HCT116 (cell line): ENCODE measurements at regions not wholly inside any gene's neighbourhood (a gene's known extent, or its start where the extent isn't known, plus 50 kb on each side); places are given as distances from the start of the nearest gene placed in this dataset.

Experiments used
- ATAC-seq: fragments of 200-7000 bp; cut with Tn5 transposase; 2 replicates; pipeline ENCODE4 v1.9.1; 2020; ENCODE audit warnings: mild to moderate bottlenecking, moderate library complexity
- BruUV-seq: library from RNA; stranded (reverse); fragments of 400-500 nt; replicated peaks from 2 replicates; lab custom pipeline; 2021; lab: Mats Ljungman, UMichigan
- CTCF ChIA-PET: fragments of 300-600 bp; sonication (Branson Sonifier 250); formaldehyde crosslinking; loops from one replicate; lab custom pipeline; 2021; ENCODE audit warnings: antibody characterized with exemption; lab: Charles Lee
- POLR2A ChIA-PET: fragments of 300-600, 350-600 bp; sonication (Branson Sonifier 250); formaldehyde crosslinking; loops from one replicate; lab custom pipeline; 2021; ENCODE audit warnings: antibody characterized with exemption; lab: Charles Lee
- RAD21 ChIA-PET, 2 experiments: fragments of 300-600 bp; sonication (Branson Sonifier 250); formaldehyde crosslinking; loops; one replicate each; lab custom pipeline; 2023; ENCODE audit warnings: low total read pairs in 2 of 2; ENCODE audit not compliant: uncharacterized antibody in 2 of 2, unreplicated experiment in 2 of 2, low non-redundant PET in 1 of 2; lab: Charles Lee
- DNase-seq: peaks from one replicate; pipeline ENCODE4 v3.0.0-alpha.2; 2010; ENCODE audit warnings: low read depth, low spot score
- H2AFZ ChIP-seq: fragments of 200-600 bp; shearing (Covaris generic), sonication (generic); 2 replicates; pipeline ENCODE4 v1.6.1; 2017; ENCODE audit warnings: low read depth, mixed run types, mixed read lengths, antibody characterized with exemption, low read length; ENCODE audit not compliant: poor library complexity, severe bottlenecking
- H3K27ac ChIP-seq: 2 replicates; pipeline ENCODE4 v1.5.1; 2012; ENCODE audit warnings: low read depth, low read length
- H3K27me3 ChIP-seq: fragments of 200-600 bp; sonication (generic); 2 replicates; pipeline ENCODE4 v1.6.1; 2016; ENCODE audit warnings: mixed run types, low read length, mixed read lengths; ENCODE audit not compliant: insufficient read depth
- H3K36me3 ChIP-seq, 2 experiments: fragments of 200-500 bp in 1 of 2; fragments of 200-600 bp in 1 of 2; sonication (Bioruptor generic) in 1 of 2; sonication (generic) in 1 of 2; 2 replicates each; pipeline versions ENCODE4 v1.5.1 to v1.6.1; 2014 to 2016; ENCODE audit warnings: low read length in 2 of 2, inconsistent platforms in 1 of 2, mixed read lengths in 1 of 2, mixed run types in 1 of 2; ENCODE audit not compliant: insufficient read depth in 2 of 2, control insufficient read depth in 1 of 2
- H3K4me1 ChIP-seq, 2 experiments: fragments of 200-600 bp in 1 of 2; sonication (generic) in 1 of 2; 2 replicates each; pipeline versions ENCODE4 v1.5.1 to v1.6.1; 2012 to 2017; ENCODE audit warnings: low read length in 2 of 2, inconsistent platforms in 1 of 2, mild to moderate bottlenecking in 1 of 2, mixed read lengths in 1 of 2, mixed run types in 1 of 2, moderate library complexity in 1 of 2; ENCODE audit not compliant: insufficient read depth in 2 of 2, control insufficient read depth in 1 of 2
- H3K4me2 ChIP-seq: fragments of 200-600 bp; sonication (generic); 2 replicates; pipeline ENCODE4 v1.6.1; 2017; ENCODE audit warnings: mixed run types, low read length, mixed read lengths
- H3K4me3 ChIP-seq, 2 experiments: fragments of 200-600 bp in 1 of 2; sonication (generic) in 1 of 2; replicated peaks in 1 of 2; 2 replicates each; pipeline ENCODE4 v1.5.1; 2011 to 2016; ENCODE audit warnings: low read length in 2 of 2, control low read depth in 1 of 2, low read depth in 1 of 2, mild to moderate bottlenecking in 1 of 2, mixed read lengths in 1 of 2, mixed run types in 1 of 2
- H3K79me2 ChIP-seq: fragments of 200-600 bp; sonication (generic); 2 replicates; pipeline ENCODE4 v1.6.1; 2017; ENCODE audit warnings: mild to moderate bottlenecking, mixed run types, low read length, moderate library complexity, mixed read lengths; ENCODE audit not compliant: insufficient read depth
- H3K9ac ChIP-seq: fragments of 200-600 bp; sonication (generic); 2 replicates; pipeline ENCODE4 v1.6.1; 2016; ENCODE audit warnings: low read length, mixed read lengths
- H3K9me2 ChIP-seq: fragments of 200-600 bp; sonication (generic), shearing (Covaris generic); 2 replicates; pipeline ENCODE4 v1.6.1; 2017; ENCODE audit warnings: mixed run types, mild to moderate bottlenecking, moderate library complexity; ENCODE audit not compliant: insufficient read depth
- H3K9me3 ChIP-seq, 2 experiments: fragments of 200-500 bp in 1 of 2; fragments of 200-600 bp in 1 of 2; sonication (Bioruptor generic) in 1 of 2; sonication (generic) in 1 of 2; 2 replicates each; pipeline ENCODE4 v1.6.1; 2014 to 2017; ENCODE audit warnings: low read length in 2 of 2, mixed read lengths in 2 of 2, inconsistent platforms in 1 of 2, low read depth in 1 of 2, mild to moderate bottlenecking in 1 of 2, mixed run types in 1 of 2, moderate library complexity in 1 of 2; ENCODE audit not compliant: control insufficient read depth in 1 of 2, insufficient read depth in 1 of 2
- H4K20me1 ChIP-seq: fragments of 200-600 bp; sonication (generic), shearing (Covaris generic); 2 replicates; pipeline ENCODE4 v1.6.1; 2017; ENCODE audit warnings: mixed run types, mild to moderate bottlenecking, moderate library complexity; ENCODE audit not compliant: insufficient read depth
- ATF3 ChIP-seq: IDR thresholded peaks from 2 replicates; pipeline ENCODE4 v1.6.1; 2012
- CTCF ChIP-seq, 3 experiments: fragments of 200-600 bp in 1 of 3; sonication (generic) in 1 of 3; IDR thresholded peaks in 2 of 3; conservative IDR thresholded peaks in 1 of 3; 2 replicates each; pipeline ENCODE4 v1.5.1; 2012 to 2017; ENCODE audit warnings: low read depth in 2 of 3, low read length in 2 of 3, antibody characterized with exemption in 1 of 3, borderline replicate concordance in 1 of 3, control low read depth in 1 of 3, mild to moderate bottlenecking in 1 of 3, mixed read lengths in 1 of 3, mixed run types in 1 of 3, moderate library complexity in 1 of 3; ENCODE audit not compliant: insufficient read depth in 1 of 3
- ELF1 ChIP-seq: IDR thresholded peaks from 2 replicates; pipeline ENCODE4 v1.6.1; 2012; ENCODE audit warnings: low read depth, borderline replicate concordance
- EZH2phosphoT487 ChIP-seq: fragments of 200-600 bp; IDR thresholded peaks from 2 replicates; pipeline ENCODE4 v1.6.1; 2018; ENCODE audit warnings: antibody characterized with exemption, borderline replicate concordance
- FOSL1 ChIP-seq: IDR thresholded peaks from 2 replicates; pipeline ENCODE4 v1.6.1; 2012; ENCODE audit warnings: low read depth
- MAX ChIP-seq: IDR thresholded peaks from 2 replicates; pipeline ENCODE4 v1.6.1; 2012
- POLR2A ChIP-seq: IDR thresholded peaks from 2 replicates; pipeline ENCODE4 v1.7.0; 2011; ENCODE audit warnings: borderline replicate concordance; ENCODE audit not compliant: insufficient read depth, insufficient read length; ENCODE audit errors: extremely low read depth
- RAD21 ChIP-seq: IDR thresholded peaks from 2 replicates; pipeline ENCODE4 v1.6.1; 2012; ENCODE audit warnings: low read depth, mild to moderate bottlenecking
- REST ChIP-seq: IDR thresholded peaks from 2 replicates; pipeline ENCODE4 v1.6.1; 2012; ENCODE audit warnings: low read depth
- SP1 ChIP-seq: IDR thresholded peaks from 2 replicates; pipeline ENCODE4 v1.6.1; 2012; ENCODE audit warnings: low read depth
- intact Hi-C: fragments of 100-400 bp; cut with micrococcal nuclease; formaldehyde crosslinking; loops from 2 replicates; pipeline ENCODE4 v1.10.0; 2022

GRCh38 chr3:117602058-117602644 lies 892.6 kb downstream of the TUSC7 start:
- H3K9me3 ChIP-seq: 0 out of 4 replicates have a peak, but pooled peaks cover 0 to 4% of the 10 kb centered on the region in 2 experiments
- H3K4me3 ChIP-seq: no peak overlapping the region
- TF ChIP-seq ELF1: no peak
- TF ChIP-seq POLR2A: no peak
- no peak for TF ChIP-seq RAD21
- no peak for TF ChIP-seq REST
- no peak for TF ChIP-seq SP1
- TF ChIP-seq EZH2phosphoT487: no peak
- no peaks in the 10 kb centered on the region for H3K36me3 ChIP-seq
- intact Hi-C loops: no loop called here
- no peak overlapping the region for H2AFZ ChIP-seq
- no peaks in the 10 kb centered on the region for H3K4me1 ChIP-seq
- no peak overlapping the region for H3K27ac ChIP-seq
- no peak overlapping the region for H3K9ac ChIP-seq
- CTCF ChIA-PET: no interaction called here
- H3K27me3 ChIP-seq: peaks cover 4% of the 10 kb centered on the region; the same call in 1 of the 2 replicates
- ATAC-seq: no peak
- DNase-seq: no peak
- H4K20me1 ChIP-seq: no peaks in the 10 kb centered on the region
- RAD21 ChIA-PET: no interaction called here
- no peaks in the 10 kb centered on the region for H3K79me2 ChIP-seq
- POLR2A ChIA-PET: no interaction called here
- BruUV-seq: no TSS peak
- no peak overlapping the region for H3K4me2 ChIP-seq
- no peaks in the 10 kb centered on the region for H3K9me2 ChIP-seq

GRCh38 chr3:117603097-117603496 lies 893.5 kb downstream of the TUSC7 start:
- no peaks in the 10 kb centered on the region for H4K20me1 ChIP-seq
- no peak overlapping the region for H3K9ac ChIP-seq
- H3K27ac ChIP-seq: no peak overlapping the region
- BruUV-seq: no TSS peak
- no peak for DNase-seq
- H3K9me2 ChIP-seq: no peaks in the 10 kb centered on the region
- H3K36me3 ChIP-seq: no peaks in the 10 kb centered on the region
- no peak overlapping the region for H3K4me3 ChIP-seq
- peaks cover 4% of the 10 kb centered on the region; the same call in 1 of the 2 replicates for H3K27me3 ChIP-seq
- 0 out of 4 replicates have a peak, but pooled peaks cover 0 to 4% of the 10 kb centered on the region in 2 experiments for H3K9me3 ChIP-seq
- no peak for ATAC-seq
- no peak for TF ChIP-seq CTCF (IDR thresholded peaks at IDR 0.05 in 2 of 3, conservative IDR thresholded peaks at IDR 0.05 in 1 of 3; ENCODE audit: borderline replicate concordance in 1 of 3, insufficient read depth in 1 of 3, low read depth in 2 of 3, low read length in 2 of 3)
- no peak for TF ChIP-seq ATF3
- TF ChIP-seq MAX: no peak
- TF ChIP-seq FOSL1: no peak
- TF ChIP-seq ELF1: no peak
- H2AFZ ChIP-seq: no peak overlapping the region
- no peaks in the 10 kb centered on the region for H3K4me1 ChIP-seq
- RAD21 ChIA-PET: no interaction called here
- H3K4me2 ChIP-seq: no peak overlapping the region
- POLR2A ChIA-PET: no interaction called here
- intact Hi-C loops: no loop called here
- CTCF ChIA-PET: no interaction called here
- H3K79me2 ChIP-seq: no peaks in the 10 kb centered on the region
